Neuronal stem cell (in vitro differentiated cells): ENCODE measurements at regions not wholly inside any gene's neighbourhood (a gene's known extent, or its start where the extent isn't known, plus 50 kb on each side); places are given as distances from the start of the nearest gene placed in this dataset.

Experiments
- DNase-seq: peaks from one replicate; pipeline ENCODE4 v3.0.0-alpha.2; 2013; ENCODE audit warnings: low spot score
- H2AFZ ChIP-seq: one replicate; pipeline ENCODE4 v1.6.1; 2013; ENCODE audit warnings: mild to moderate bottlenecking, low read length, inconsistent platforms
- H2AK5ac ChIP-seq: 2 replicates; pipeline ENCODE4 v1.6.1; 2013; ENCODE audit warnings: low read depth, mild to moderate bottlenecking, inconsistent platforms, low read length, moderate library complexity, mixed read lengths
- H2BK120ac ChIP-seq: 2 replicates; pipeline ENCODE4 v1.6.1; 2013; ENCODE audit warnings: low read depth, mild to moderate bottlenecking, inconsistent platforms, low read length, moderate library complexity, mixed read lengths
- H2BK12ac ChIP-seq: one replicate; pipeline ENCODE4 v1.6.1; 2013; ENCODE audit warnings: low read length, inconsistent platforms
- H2BK15ac ChIP-seq: 2 replicates; pipeline ENCODE4 v1.6.1; 2013; ENCODE audit warnings: mild to moderate bottlenecking, low read length, inconsistent platforms, mixed read lengths
- H2BK5ac ChIP-seq: one replicate; pipeline ENCODE4 v1.6.1; 2013; ENCODE audit warnings: inconsistent platforms, mild to moderate bottlenecking, low read length, moderate library complexity
- H3K14ac ChIP-seq: one replicate; pipeline ENCODE4 v1.6.1; 2013; ENCODE audit warnings: low read length, inconsistent platforms
- H3K18ac ChIP-seq: 2 replicates; pipeline ENCODE4 v1.6.1; 2013; ENCODE audit warnings: low read length, inconsistent platforms
- H3K23ac ChIP-seq: 2 replicates; pipeline ENCODE4 v1.6.1; 2013; ENCODE audit warnings: low read depth, mild to moderate bottlenecking, mixed read lengths, low read length, inconsistent platforms; ENCODE audit not compliant: poor library complexity
- H3K27ac ChIP-seq: replicated peaks from 3 replicates; pipeline ENCODE4 v1.5.1; 2013; ENCODE audit warnings: low read length, inconsistent platforms
- H3K27me3 ChIP-seq, 3 experiments: 2 replicates each; pipeline ENCODE4 v1.6.1; 2013; ENCODE audit warnings: low read length in 3 of 3, mild to moderate bottlenecking in 2 of 3, inconsistent platforms in 1 of 3, low read depth in 1 of 3, mixed read lengths in 1 of 3, moderate library complexity in 1 of 3; ENCODE audit not compliant: control insufficient read depth in 3 of 3, insufficient read depth in 3 of 3
- H3K36me3 ChIP-seq, 2 donors: replicated peaks in 1 of 2; 2 replicates each; pipeline ENCODE4 v1.6.1; 2013; ENCODE audit warnings: low read length in 2 of 2; ENCODE audit not compliant: control insufficient read depth in 2 of 2, insufficient read depth in 2 of 2
- H3K4ac ChIP-seq: 2 replicates; pipeline ENCODE4 v1.6.1; 2013; ENCODE audit warnings: inconsistent platforms, mild to moderate bottlenecking, low read length, moderate library complexity
- H3K4me1 ChIP-seq, 2 donors: 1 replicate in 1 of 2; 2 replicates in 1 of 2; pipeline ENCODE4 v1.6.1; 2013; ENCODE audit warnings: low read length in 2 of 2, low read depth in 1 of 2; ENCODE audit not compliant: control insufficient read depth in 2 of 2, insufficient read depth in 1 of 2
- H3K4me2 ChIP-seq: one replicate; pipeline ENCODE4 v1.6.1; 2013; ENCODE audit warnings: mild to moderate bottlenecking, low read length, inconsistent platforms; ENCODE audit not compliant: insufficient read depth, poor library complexity, severe bottlenecking
- H3K4me3 ChIP-seq, 2 donors: 2 replicates each; pipeline ENCODE4 v1.5.1; 2013; ENCODE audit warnings: low read length in 2 of 2, mild to moderate bottlenecking in 2 of 2, inconsistent platforms in 1 of 2, moderate library complexity in 1 of 2
- H3K79me1 ChIP-seq: one replicate; pipeline ENCODE4 v1.6.1; 2013; ENCODE audit warnings: low read depth, mild to moderate bottlenecking, inconsistent platforms, low read length, moderate library complexity
- H3K9ac ChIP-seq: one replicate; pipeline ENCODE4 v1.6.1; 2013; ENCODE audit warnings: mild to moderate bottlenecking, low read depth, low read length, inconsistent platforms; ENCODE audit not compliant: poor library complexity
- H3K9me3 ChIP-seq, 2 donors: replicated peaks in 1 of 2; 2 replicates each; pipeline versions ENCODE3 to v1.6.1; 2013; ENCODE audit warnings: low read length in 2 of 2, mild to moderate bottlenecking in 2 of 2, inconsistent platforms in 1 of 2, low read depth in 1 of 2, mixed read lengths in 1 of 2, moderate library complexity in 1 of 2; ENCODE audit not compliant: control insufficient read depth in 2 of 2, insufficient read depth in 1 of 2
- H4K8ac ChIP-seq: one replicate; pipeline ENCODE4 v1.6.1; 2013; ENCODE audit warnings: low read depth, mild to moderate bottlenecking, inconsistent platforms, low read length, moderate library complexity
- H4K91ac ChIP-seq: one replicate; pipeline ENCODE4 v1.6.1; 2013; ENCODE audit warnings: low read length, low read depth, mild to moderate bottlenecking, inconsistent platforms; ENCODE audit not compliant: poor library complexity
- WGBS, 2 donors: extraction: QIAGEN DNeasy Blood & Tissue Kit; methylation state at CpG; one replicate each; pipeline ENCODE4 v1.1.7; 2013; ENCODE audit warnings: missing lambda C conversion rate in 2 of 2, mixed read lengths in 1 of 2; ENCODE audit not compliant: insufficient read length in 2 of 2, insufficient replicate concordance in 1 of 2; ENCODE audit errors: extremely low coverage in 2 of 2; 5-methylcytosine and 5-hydroxymethylcytosine counted together

- H3K14ac ChIP-seq: no peak overlapping the region
- H3K36me3 ChIP-seq: no peaks in the 10 kb centered on the region
- H3K4ac ChIP-seq: no peak overlapping the region
- H3K79me1 ChIP-seq: no peaks in the 10 kb centered on the region
- no peak overlapping the region for H3K23ac ChIP-seq
- no peak overlapping the region for H2BK12ac ChIP-seq
- no peak for DNase-seq
- no peak overlapping the region for H3K4me2 ChIP-seq
- H3K18ac ChIP-seq: no peak overlapping the region
- H3K9me3 ChIP-seq: no peaks in the 10 kb centered on the region
- H2BK120ac ChIP-seq: no peak overlapping the region
- no peak overlapping the region for H4K91ac ChIP-seq
- H2AFZ ChIP-seq: no peak overlapping the region
- H3K27ac ChIP-seq: no peak overlapping the region
- H3K27me3 ChIP-seq: no peaks in the 10 kb centered on the region
- H2BK5ac ChIP-seq: no peak overlapping the region
- no peak overlapping the region for H3K9ac ChIP-seq
- no peak overlapping the region for H2BK15ac ChIP-seq
- H3K4me3 ChIP-seq: no peak overlapping the region
- no peak overlapping the region for H4K8ac ChIP-seq
- WGBS, 2 donors: no CpG with 5 or more reads among the region's 1 CpG
- H2AK5ac ChIP-seq: no peak overlapping the region
- no peaks in the 10 kb centered on the region for H3K4me1 ChIP-seq
Measured at GRCh38 chr7:145599376-145599775, 517.2 kb upstream of the CNTNAP2 start.

- Histone ChIP-seq H3K79me1 (no peaks in the 10 kb centered on the region), H2BK5ac (no peak overlapping the region), H3K23ac (no peak overlapping the region), H3K4me3 (no peak overlapping the region), H3K9ac (no peak overlapping the region), H2BK15ac (no peak overlapping the region), H2AK5ac (no peak overlapping the region), H4K91ac (no peak overlapping the region), H3K27me3 (no peaks in the 10 kb centered on the region), H3K4ac (no peak overlapping the region), H3K4me2 (no peak overlapping the region), H4K8ac (no peak overlapping the region), H3K18ac (no peak overlapping the region), H2BK12ac (no peak overlapping the region), H3K14ac (no peak overlapping the region), H3K36me3 (no peaks in the 10 kb centered on the region), H2AFZ (no peak overlapping the region), H2BK120ac (no peak overlapping the region), H3K4me1 (no peaks in the 10 kb centered on the region), H3K27ac (no peak overlapping the region), H3K9me3 (no peaks in the 10 kb centered on the region)
- WGBS, 2 donors: no CpG with 5 or more reads among the region's 1 CpG
- DNase-seq: no peak
Measured at GRCh38 chr7:145584401-145584800, 532.2 kb upstream of the CNTNAP2 start.

GRCh38 chr7:145582742-145583303 is 533.8 kb upstream of the CNTNAP2 start:
- Histone ChIP-seq H3K4me1 (no peaks in the 10 kb centered on the region), H3K36me3 (no peaks in the 10 kb centered on the region), H3K4ac (no peak overlapping the region), H3K18ac (no peak overlapping the region), H3K23ac (no peak overlapping the region), H3K9ac (no peak overlapping the region), H3K79me1 (no peaks in the 10 kb centered on the region), H3K9me3 (no peaks in the 10 kb centered on the region), H4K91ac (no peak overlapping the region), H3K4me3 (no peak overlapping the region), H2BK5ac (no peak overlapping the region), H3K4me2 (no peak overlapping the region), H3K27me3 (no peaks in the 10 kb centered on the region), H2BK12ac (no peak overlapping the region), H2BK15ac (no peak overlapping the region), H2AK5ac (no peak overlapping the region), H2AFZ (no peak overlapping the region), H2BK120ac (no peak overlapping the region), H4K8ac (no peak overlapping the region), H3K14ac (no peak overlapping the region), H3K27ac (no peak overlapping the region)
- no CpG with 5 or more reads among the region's 17 CpGs for WGBS, 2 donors
- no peak for DNase-seq

DNA sequence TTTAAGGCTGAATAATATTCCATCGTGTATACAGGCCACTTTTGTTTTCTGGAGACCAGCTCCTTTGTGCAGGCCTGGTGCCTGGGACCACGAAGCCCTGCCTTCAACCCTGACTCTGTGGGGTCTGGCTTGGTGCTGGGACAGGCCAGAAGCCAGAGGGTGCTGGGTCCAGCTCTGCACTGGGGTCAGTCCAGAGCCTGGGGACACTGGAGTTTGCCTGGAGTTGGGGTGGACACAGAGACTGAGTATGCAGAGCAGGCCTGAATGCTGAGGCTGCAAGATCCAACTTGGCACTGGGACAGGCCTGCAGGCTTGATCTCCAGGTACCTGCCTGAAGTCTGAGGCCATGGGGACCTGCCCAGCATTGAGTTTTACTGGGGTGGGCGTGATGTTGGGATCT is 558.8 kb upstream of the CNTNAP2 start:
- Histone ChIP-seq H3K23ac (no peak overlapping the region), H3K27ac (no peak overlapping the region), H4K8ac (no peak overlapping the region), H3K9ac (no peak overlapping the region), H2AFZ (no peak overlapping the region), H2BK120ac (no peak overlapping the region), H2BK5ac (no peak overlapping the region), H3K36me3 (no peaks in the 10 kb centered on the region), H3K79me1 (no peaks in the 10 kb centered on the region), H3K4me1 (no peaks in the 10 kb centered on the region), H3K4me2 (no peak overlapping the region), H3K27me3 (no peaks in the 10 kb centered on the region), H3K4me3 (peak overlapping the region in 1 of 2 donors; percentile 64), H3K4ac (no peak overlapping the region), H2BK12ac (no peak overlapping the region), H4K91ac (no peak overlapping the region), H2BK15ac (no peak overlapping the region), H3K14ac (no peak overlapping the region), H2AK5ac (no peak overlapping the region), H3K18ac (no peak overlapping the region), H3K9me3 (no peaks in the 10 kb centered on the region)
- WGBS, 2 donors: no CpG with 5 or more reads among the region's 3 CpGs
- DNase-seq: no peak
